Body of pancreas (tissue), 4 donors: ENCODE measurements at regions not wholly inside any gene's neighbourhood (a gene's known extent, or its start where the extent isn't known, plus 50 kb on each side); places are given as distances from the start of the nearest gene placed in this dataset.

Experiments used
- CTCF ChIP-seq, 7 experiments: fragments of 450-650 bp in 4 of 7; fragments of 200-600 bp in 3 of 7; sonication (generic) in 3 of 7; IDR thresholded peaks; one replicate each; pipeline ENCODE4 v1.5.1; 2016 to 2019; ENCODE audit warnings: antibody characterized with exemption in 7 of 7
- POLR2A ChIP-seq, 3 donors: fragments of 450-650 bp; IDR thresholded peaks; one replicate each; pipeline ENCODE4 v1.6.1; 2016; ENCODE audit warnings: antibody characterized with exemption in 3 of 3, mild to moderate bottlenecking in 2 of 3

GRCh38 chr14:81960781-81961180 lies 427.1 kb upstream of the SEL1L start:
- TF ChIP-seq CTCF (IDR thresholded peaks at IDR 0.05) (no peak), POLR2A (IDR thresholded peaks at IDR 0.05) (no peak)
